HCT116 (cell line): ENCODE measurements at regions not wholly inside any gene's neighbourhood (a gene's known extent, or its start where the extent isn't known, plus 50 kb on each side); places are given as distances from the start of the nearest gene placed in this dataset.

Experiments used
- ATAC-seq: fragments of 200-7000 bp; cut with Tn5 transposase; 2 replicates; pipeline ENCODE4 v1.9.1; 2020; ENCODE audit warnings: mild to moderate bottlenecking, moderate library complexity
- BruUV-seq: library from RNA; stranded (reverse); fragments of 400-500 nt; replicated peaks from 2 replicates; lab custom pipeline; 2021; lab: Mats Ljungman, UMichigan
- CTCF ChIA-PET: fragments of 300-600 bp; sonication (Branson Sonifier 250); formaldehyde crosslinking; loops from one replicate; lab custom pipeline; 2021; ENCODE audit warnings: antibody characterized with exemption; lab: Charles Lee
- POLR2A ChIA-PET: fragments of 300-600, 350-600 bp; sonication (Branson Sonifier 250); formaldehyde crosslinking; loops from one replicate; lab custom pipeline; 2021; ENCODE audit warnings: antibody characterized with exemption; lab: Charles Lee
- RAD21 ChIA-PET, 2 experiments: fragments of 300-600 bp; sonication (Branson Sonifier 250); formaldehyde crosslinking; loops; one replicate each; lab custom pipeline; 2023; ENCODE audit warnings: low total read pairs in 2 of 2; ENCODE audit not compliant: uncharacterized antibody in 2 of 2, unreplicated experiment in 2 of 2, low non-redundant PET in 1 of 2; lab: Charles Lee
- DNase-seq: peaks from one replicate; pipeline ENCODE4 v3.0.0-alpha.2; 2010; ENCODE audit warnings: low read depth, low spot score
- H2AFZ ChIP-seq: fragments of 200-600 bp; shearing (Covaris generic), sonication (generic); 2 replicates; pipeline ENCODE4 v1.6.1; 2017; ENCODE audit warnings: low read depth, mixed run types, mixed read lengths, antibody characterized with exemption, low read length; ENCODE audit not compliant: poor library complexity, severe bottlenecking
- H3K27ac ChIP-seq: 2 replicates; pipeline ENCODE4 v1.5.1; 2012; ENCODE audit warnings: low read depth, low read length
- H3K27me3 ChIP-seq: fragments of 200-600 bp; sonication (generic); 2 replicates; pipeline ENCODE4 v1.6.1; 2016; ENCODE audit warnings: mixed run types, low read length, mixed read lengths; ENCODE audit not compliant: insufficient read depth
- H3K36me3 ChIP-seq, 2 experiments: fragments of 200-500 bp in 1 of 2; fragments of 200-600 bp in 1 of 2; sonication (Bioruptor generic) in 1 of 2; sonication (generic) in 1 of 2; 2 replicates each; pipeline versions ENCODE4 v1.5.1 to v1.6.1; 2014 to 2016; ENCODE audit warnings: low read length in 2 of 2, inconsistent platforms in 1 of 2, mixed read lengths in 1 of 2, mixed run types in 1 of 2; ENCODE audit not compliant: insufficient read depth in 2 of 2, control insufficient read depth in 1 of 2
- H3K4me1 ChIP-seq, 2 experiments: fragments of 200-600 bp in 1 of 2; sonication (generic) in 1 of 2; 2 replicates each; pipeline versions ENCODE4 v1.5.1 to v1.6.1; 2012 to 2017; ENCODE audit warnings: low read length in 2 of 2, inconsistent platforms in 1 of 2, mild to moderate bottlenecking in 1 of 2, mixed read lengths in 1 of 2, mixed run types in 1 of 2, moderate library complexity in 1 of 2; ENCODE audit not compliant: insufficient read depth in 2 of 2, control insufficient read depth in 1 of 2
- H3K4me2 ChIP-seq: fragments of 200-600 bp; sonication (generic); 2 replicates; pipeline ENCODE4 v1.6.1; 2017; ENCODE audit warnings: mixed run types, low read length, mixed read lengths
- H3K4me3 ChIP-seq, 2 experiments: fragments of 200-600 bp in 1 of 2; sonication (generic) in 1 of 2; replicated peaks in 1 of 2; 2 replicates each; pipeline ENCODE4 v1.5.1; 2011 to 2016; ENCODE audit warnings: low read length in 2 of 2, control low read depth in 1 of 2, low read depth in 1 of 2, mild to moderate bottlenecking in 1 of 2, mixed read lengths in 1 of 2, mixed run types in 1 of 2
- H3K79me2 ChIP-seq: fragments of 200-600 bp; sonication (generic); 2 replicates; pipeline ENCODE4 v1.6.1; 2017; ENCODE audit warnings: mild to moderate bottlenecking, mixed run types, low read length, moderate library complexity, mixed read lengths; ENCODE audit not compliant: insufficient read depth
- H3K9ac ChIP-seq: fragments of 200-600 bp; sonication (generic); 2 replicates; pipeline ENCODE4 v1.6.1; 2016; ENCODE audit warnings: low read length, mixed read lengths
- H3K9me2 ChIP-seq: fragments of 200-600 bp; sonication (generic), shearing (Covaris generic); 2 replicates; pipeline ENCODE4 v1.6.1; 2017; ENCODE audit warnings: mixed run types, mild to moderate bottlenecking, moderate library complexity; ENCODE audit not compliant: insufficient read depth
- H3K9me3 ChIP-seq, 2 experiments: fragments of 200-500 bp in 1 of 2; fragments of 200-600 bp in 1 of 2; sonication (Bioruptor generic) in 1 of 2; sonication (generic) in 1 of 2; 2 replicates each; pipeline ENCODE4 v1.6.1; 2014 to 2017; ENCODE audit warnings: low read length in 2 of 2, mixed read lengths in 2 of 2, inconsistent platforms in 1 of 2, low read depth in 1 of 2, mild to moderate bottlenecking in 1 of 2, mixed run types in 1 of 2, moderate library complexity in 1 of 2; ENCODE audit not compliant: control insufficient read depth in 1 of 2, insufficient read depth in 1 of 2
- H4K20me1 ChIP-seq: fragments of 200-600 bp; sonication (generic), shearing (Covaris generic); 2 replicates; pipeline ENCODE4 v1.6.1; 2017; ENCODE audit warnings: mixed run types, mild to moderate bottlenecking, moderate library complexity; ENCODE audit not compliant: insufficient read depth
- CBX3 ChIP-seq: IDR thresholded peaks from 2 replicates; pipeline ENCODE4 v1.6.1; 2012; ENCODE audit warnings: low read depth
- ELF1 ChIP-seq: IDR thresholded peaks from 2 replicates; pipeline ENCODE4 v1.6.1; 2012; ENCODE audit warnings: low read depth, borderline replicate concordance
- EZH2phosphoT487 ChIP-seq: fragments of 200-600 bp; IDR thresholded peaks from 2 replicates; pipeline ENCODE4 v1.6.1; 2018; ENCODE audit warnings: antibody characterized with exemption, borderline replicate concordance
- FOSL1 ChIP-seq: IDR thresholded peaks from 2 replicates; pipeline ENCODE4 v1.6.1; 2012; ENCODE audit warnings: low read depth
- JUND ChIP-seq: IDR thresholded peaks from 2 replicates; pipeline ENCODE4 v1.6.1; 2012
- POLR2AphosphoS5 ChIP-seq: IDR thresholded peaks from 2 replicates; pipeline ENCODE4 v1.6.1; 2011; ENCODE audit warnings: mild to moderate bottlenecking, low read depth, low read length, moderate library complexity
- RAD21 ChIP-seq: IDR thresholded peaks from 2 replicates; pipeline ENCODE4 v1.6.1; 2012; ENCODE audit warnings: low read depth, mild to moderate bottlenecking
- SP1 ChIP-seq: IDR thresholded peaks from 2 replicates; pipeline ENCODE4 v1.6.1; 2012; ENCODE audit warnings: low read depth
- SRF ChIP-seq: IDR thresholded peaks from 2 replicates; pipeline ENCODE4 v1.6.1; 2012; ENCODE audit warnings: low read depth
- ZFX ChIP-seq: fragments of 450-650 bp; IDR thresholded peaks from 2 replicates; pipeline ENCODE4 v1.6.1; 2017
- ZNF274 ChIP-seq: fragments of 200-500 bp; sonication (Bioruptor generic); IDR thresholded peaks from 2 replicates; pipeline ENCODE4 v1.6.1; 2014; ENCODE audit warnings: mild to moderate bottlenecking, low read depth, low read length, inconsistent platforms
- intact Hi-C: fragments of 100-400 bp; cut with micrococcal nuclease; formaldehyde crosslinking; loops from 2 replicates; pipeline ENCODE4 v1.10.0; 2022
- TF ChIP-seq, protein P1 (sequence below): IDR thresholded peaks from 2 replicates; pipeline ENCODE4 v1.6.1; 2012
- TF ChIP-seq, protein P2 (sequence below), 3 experiments: fragments of 200-600 bp in 1 of 3; sonication (generic) in 1 of 3; IDR thresholded peaks in 2 of 3; conservative IDR thresholded peaks in 1 of 3; 2 replicates each; pipeline ENCODE4 v1.5.1; 2012 to 2017; ENCODE audit warnings: low read depth in 2 of 3, low read length in 2 of 3, antibody characterized with exemption in 1 of 3, borderline replicate concordance in 1 of 3, control low read depth in 1 of 3, mild to moderate bottlenecking in 1 of 3, mixed read lengths in 1 of 3, mixed run types in 1 of 3, moderate library complexity in 1 of 3; ENCODE audit not compliant: insufficient read depth in 1 of 3
- TF ChIP-seq, protein P3 (sequence below): IDR thresholded peaks from 2 replicates; pipeline ENCODE4 v1.6.1; 2011; ENCODE audit warnings: mild to moderate bottlenecking, low read length, moderate library complexity; ENCODE audit not compliant: insufficient replicate concordance; ENCODE audit errors: extremely low read depth

DNA sequence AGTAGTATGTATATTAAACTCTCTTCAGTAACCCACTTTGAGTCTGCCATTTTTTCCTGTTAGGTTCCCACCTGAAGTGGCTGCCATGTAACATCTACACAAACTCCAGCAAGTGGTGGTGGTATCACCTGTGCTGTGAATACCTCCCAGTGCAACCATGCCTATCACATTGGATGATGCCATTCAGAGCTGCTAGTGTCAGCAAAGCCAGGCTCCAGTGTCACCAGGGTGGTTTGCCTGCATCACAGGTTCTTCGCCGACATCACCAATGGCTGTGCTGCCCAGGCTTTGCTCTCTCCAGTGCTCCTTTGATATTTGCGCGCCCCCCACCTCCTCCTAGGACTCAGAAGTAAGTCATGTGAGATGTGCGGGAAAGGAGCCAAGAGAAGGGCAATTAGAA is 162.6 kb upstream of the FOXA2 start:
- DNase-seq: no peak
- TF ChIP-seq, protein P1, sequence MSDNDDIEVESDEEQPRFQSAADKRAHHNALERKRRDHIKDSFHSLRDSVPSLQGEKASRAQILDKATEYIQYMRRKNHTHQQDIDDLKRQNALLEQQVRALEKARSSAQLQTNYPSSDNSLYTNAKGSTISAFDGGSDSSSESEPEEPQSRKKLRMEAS: no peak
- TF ChIP-seq SP1 (no peak), POLR2AphosphoS5 (no peak), ZFX (no peak), RAD21 (no peak), SRF (no peak), EZH2phosphoT487 (no peak), CBX3 (no peak), ELF1 (no peak), FOSL1 (no peak), ZNF274 (no peak), JUND (no peak)
- TF ChIP-seq, protein P2, sequence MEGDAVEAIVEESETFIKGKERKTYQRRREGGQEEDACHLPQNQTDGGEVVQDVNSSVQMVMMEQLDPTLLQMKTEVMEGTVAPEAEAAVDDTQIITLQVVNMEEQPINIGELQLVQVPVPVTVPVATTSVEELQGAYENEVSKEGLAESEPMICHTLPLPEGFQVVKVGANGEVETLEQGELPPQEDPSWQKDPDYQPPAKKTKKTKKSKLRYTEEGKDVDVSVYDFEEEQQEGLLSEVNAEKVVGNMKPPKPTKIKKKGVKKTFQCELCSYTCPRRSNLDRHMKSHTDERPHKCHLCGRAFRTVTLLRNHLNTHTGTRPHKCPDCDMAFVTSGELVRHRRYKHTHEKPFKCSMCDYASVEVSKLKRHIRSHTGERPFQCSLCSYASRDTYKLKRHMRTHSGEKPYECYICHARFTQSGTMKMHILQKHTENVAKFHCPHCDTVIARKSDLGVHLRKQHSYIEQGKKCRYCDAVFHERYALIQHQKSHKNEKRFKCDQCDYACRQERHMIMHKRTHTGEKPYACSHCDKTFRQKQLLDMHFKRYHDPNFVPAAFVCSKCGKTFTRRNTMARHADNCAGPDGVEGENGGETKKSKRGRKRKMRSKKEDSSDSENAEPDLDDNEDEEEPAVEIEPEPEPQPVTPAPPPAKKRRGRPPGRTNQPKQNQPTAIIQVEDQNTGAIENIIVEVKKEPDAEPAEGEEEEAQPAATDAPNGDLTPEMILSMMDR (IDR thresholded peaks at IDR 0.05 in 2 of 3, conservative IDR thresholded peaks at IDR 0.05 in 1 of 3; ENCODE audit: borderline replicate concordance in 1 of 3, insufficient read depth in 1 of 3, low read depth in 2 of 3, low read length in 2 of 3): no peak
- TF ChIP-seq, protein P3, sequence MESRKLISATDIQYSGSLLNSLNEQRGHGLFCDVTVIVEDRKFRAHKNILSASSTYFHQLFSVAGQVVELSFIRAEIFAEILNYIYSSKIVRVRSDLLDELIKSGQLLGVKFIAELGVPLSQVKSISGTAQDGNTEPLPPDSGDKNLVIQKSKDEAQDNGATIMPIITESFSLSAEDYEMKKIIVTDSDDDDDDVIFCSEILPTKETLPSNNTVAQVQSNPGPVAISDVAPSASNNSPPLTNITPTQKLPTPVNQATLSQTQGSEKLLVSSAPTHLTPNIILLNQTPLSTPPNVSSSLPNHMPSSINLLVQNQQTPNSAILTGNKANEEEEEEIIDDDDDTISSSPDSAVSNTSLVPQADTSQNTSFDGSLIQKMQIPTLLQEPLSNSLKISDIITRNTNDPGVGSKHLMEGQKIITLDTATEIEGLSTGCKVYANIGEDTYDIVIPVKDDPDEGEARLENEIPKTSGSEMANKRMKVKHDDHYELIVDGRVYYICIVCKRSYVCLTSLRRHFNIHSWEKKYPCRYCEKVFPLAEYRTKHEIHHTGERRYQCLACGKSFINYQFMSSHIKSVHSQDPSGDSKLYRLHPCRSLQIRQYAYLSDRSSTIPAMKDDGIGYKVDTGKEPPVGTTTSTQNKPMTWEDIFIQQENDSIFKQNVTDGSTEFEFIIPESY: no peak
- Histone ChIP-seq H3K27me3 (peaks cover 4% of the 10 kb centered on the region; the same call in 1 of the 2 replicates), H3K27ac (no peak overlapping the region), H2AFZ (no peak overlapping the region), H4K20me1 (no peaks in the 10 kb centered on the region), H3K9ac (no peak overlapping the region), H3K9me2 (no peaks in the 10 kb centered on the region), H3K4me2 (no peak overlapping the region), H3K4me1 (no peaks in the 10 kb centered on the region), H3K36me3 (no peaks in the 10 kb centered on the region), H3K4me3 (no peak overlapping the region), H3K79me2 (no peaks in the 10 kb centered on the region), H3K9me3 (no peaks in the 10 kb centered on the region)
- BruUV-seq: no TSS peak
- no peak for ATAC-seq
- ChIA-PET RAD21 (no interaction called here), CTCF (no interaction called here), POLR2A (no interaction called here)
- intact Hi-C loops: no loop called here
